ENCODE measurements at regions not wholly inside any gene's neighbourhood (a gene's known extent, or its start where the extent isn't known, plus 50 kb on each side); places are given as distances from the start of the nearest gene placed in this dataset.
A peak's percentile ranks its signal among the peaks of the same experiment; 100 is the strongest.

GRCh38 chr6:148203281-148203925 lies 139.2 kb upstream of the SASH1 start:
- H3K9me3 Mint-ChIP-seq (ENCODE audit: low read depth) = peaks cover 12% of the 10 kb centered on the region
- peak overlapping the region; percentile 86 for H3K27ac Mint-ChIP-seq
- H3K27me3 Mint-ChIP-seq = peaks cover 46% of the 10 kb centered on the region
- H3K4me3 Mint-ChIP-seq = peak overlapping the region; percentile 56
- peaks cover 49% of the 10 kb centered on the region for H3K4me1 Mint-ChIP-seq (ENCODE audit: low read depth)
- peaks cover 2% of the 10 kb centered on the region for H3K36me3 Mint-ChIP-seq

- Mint-ChIP-seq H3K36me3 (peaks cover 2% of the 10 kb centered on the region), H3K4me1 (ENCODE audit: low read depth) (peaks cover 49% of the 10 kb centered on the region), H3K27ac (peak overlapping the region; percentile 86)
Observed at GRCh38 chr6:148203970-148204369, 138.7 kb upstream of the SASH1 start.

GRCh38 chr6:148208298-148208697 lies 134.3 kb upstream of the SASH1 start:
- Mint-ChIP-seq H3K27ac (no peak overlapping the region), H3K4me1 (ENCODE audit: low read depth) (peaks cover 25% of the 10 kb centered on the region), H3K36me3 (peaks cover under 1% of the 10 kb centered on the region), H3K4me3 (no peak overlapping the region), H3K27me3 (peaks cover 44% of the 10 kb centered on the region), H3K9me3 (ENCODE audit: low read depth) (peaks cover 7% of the 10 kb centered on the region)

More at GRCh38 chr6:148203970-148204369, 138.7 kb upstream of the SASH1 start:
- Mint-ChIP-seq H3K9me3 (ENCODE audit: low read depth) (peaks cover 12% of the 10 kb centered on the region), H3K4me3 (peak overlapping the region; percentile 56), H3K27me3 (peaks cover 43% of the 10 kb centered on the region)

- Mint-ChIP-seq H3K4me1 (ENCODE audit: low read depth) (no peaks in the 10 kb centered on the region), H3K4me3 (no peak overlapping the region), H3K36me3 (no peaks in the 10 kb centered on the region), H3K27me3 (peaks cover 49% of the 10 kb centered on the region), H3K27ac (no peak overlapping the region), H3K9me3 (ENCODE audit: low read depth) (no peaks in the 10 kb centered on the region)
Observed at GRCh38 chr6:148211777-148212324, 130.8 kb upstream of the SASH1 start.

- peaks cover 50% of the 10 kb centered on the region for H3K27me3 Mint-ChIP-seq
Observed at GRCh38 chr6:148212366-148212765, 130.3 kb upstream of the SASH1 start.

GRCh38 chr6:148213366-148213765 lies 129.3 kb upstream of the SASH1 start:
- H3K27ac Mint-ChIP-seq = no peak overlapping the region
- no peaks in the 10 kb centered on the region for H3K9me3 Mint-ChIP-seq (ENCODE audit: low read depth)
- H3K36me3 Mint-ChIP-seq = no peaks in the 10 kb centered on the region
- no peaks in the 10 kb centered on the region for H3K4me1 Mint-ChIP-seq (ENCODE audit: low read depth)
- no peak overlapping the region for H3K4me3 Mint-ChIP-seq
- H3K27me3 Mint-ChIP-seq = peaks cover 48% of the 10 kb centered on the region

More at GRCh38 chr6:148212366-148212765, 130.3 kb upstream of the SASH1 start:
- Mint-ChIP-seq H3K4me3 (no peak overlapping the region), H3K4me1 (ENCODE audit: low read depth) (no peaks in the 10 kb centered on the region), H3K9me3 (ENCODE audit: low read depth) (no peaks in the 10 kb centered on the region), H3K27ac (no peak overlapping the region), H3K36me3 (no peaks in the 10 kb centered on the region)

- no peaks in the 10 kb centered on the region for H3K36me3 Mint-ChIP-seq
- peaks cover 45% of the 10 kb centered on the region for H3K27me3 Mint-ChIP-seq
- no peak overlapping the region for H3K27ac Mint-ChIP-seq
- no peaks in the 10 kb centered on the region for H3K4me1 Mint-ChIP-seq (ENCODE audit: low read depth)
- no peaks in the 10 kb centered on the region for H3K9me3 Mint-ChIP-seq (ENCODE audit: low read depth)
- no peak overlapping the region for H3K4me3 Mint-ChIP-seq
Observed at GRCh38 chr6:148214667-148215066, 128.0 kb upstream of the SASH1 start.

- Mint-ChIP-seq H3K9me3 (ENCODE audit: low read depth) (no peaks in the 10 kb centered on the region), H3K4me1 (ENCODE audit: low read depth) (no peaks in the 10 kb centered on the region), H3K27me3 (peaks cover 45% of the 10 kb centered on the region), H3K27ac (no peak overlapping the region), H3K4me3 (no peak overlapping the region), H3K36me3 (no peaks in the 10 kb centered on the region)
Observed at GRCh38 chr6:148217051-148217450, 125.6 kb upstream of the SASH1 start.

- Mint-ChIP-seq H3K4me3 (no peak overlapping the region), H3K9me3 (ENCODE audit: low read depth) (no peaks in the 10 kb centered on the region), H3K36me3 (no peaks in the 10 kb centered on the region), H3K27me3 (peaks cover 45% of the 10 kb centered on the region), H3K27ac (no peak overlapping the region), H3K4me1 (ENCODE audit: low read depth) (no peaks in the 10 kb centered on the region)
Observed at GRCh38 chr6:148217921-148218320, 124.7 kb upstream of the SASH1 start.

GRCh38 chr6:148218542-148219258 lies 123.9 kb upstream of the SASH1 start:
- H3K4me3 Mint-ChIP-seq = no peak overlapping the region
- no peak overlapping the region for H3K27ac Mint-ChIP-seq
- peaks cover 38% of the 10 kb centered on the region for H3K27me3 Mint-ChIP-seq
- no peaks in the 10 kb centered on the region for H3K36me3 Mint-ChIP-seq
- no peaks in the 10 kb centered on the region for H3K9me3 Mint-ChIP-seq (ENCODE audit: low read depth)
- H3K4me1 Mint-ChIP-seq (ENCODE audit: low read depth) = no peaks in the 10 kb centered on the region

- H3K4me3 Mint-ChIP-seq = no peak overlapping the region
- peaks cover 38% of the 10 kb centered on the region for H3K27me3 Mint-ChIP-seq
- no peaks in the 10 kb centered on the region for H3K4me1 Mint-ChIP-seq (ENCODE audit: low read depth)
- H3K27ac Mint-ChIP-seq = no peak overlapping the region
- no peaks in the 10 kb centered on the region for H3K9me3 Mint-ChIP-seq (ENCODE audit: low read depth)
- no peaks in the 10 kb centered on the region for H3K36me3 Mint-ChIP-seq
Observed at GRCh38 chr6:148221196-148221979, 121.2 kb upstream of the SASH1 start.

- Mint-ChIP-seq H3K9me3 (ENCODE audit: low read depth) (no peaks in the 10 kb centered on the region), H3K27me3 (peaks cover 36% of the 10 kb centered on the region), H3K4me1 (ENCODE audit: low read depth) (no peaks in the 10 kb centered on the region), H3K4me3 (no peak overlapping the region), H3K36me3 (no peaks in the 10 kb centered on the region), H3K27ac (no peak overlapping the region)
Observed at GRCh38 chr6:148222376-148222775, 120.3 kb upstream of the SASH1 start.

GRCh38 chr6:148222846-148223245 lies 119.8 kb upstream of the SASH1 start:
- no peaks in the 10 kb centered on the region for H3K9me3 Mint-ChIP-seq (ENCODE audit: low read depth)
- no peak overlapping the region for H3K27ac Mint-ChIP-seq
- H3K4me3 Mint-ChIP-seq = no peak overlapping the region
- no peaks in the 10 kb centered on the region for H3K36me3 Mint-ChIP-seq
- H3K4me1 Mint-ChIP-seq (ENCODE audit: low read depth) = no peaks in the 10 kb centered on the region
- peaks cover 39% of the 10 kb centered on the region for H3K27me3 Mint-ChIP-seq

- no peak overlapping the region for H3K27ac Mint-ChIP-seq
- H3K9me3 Mint-ChIP-seq (ENCODE audit: low read depth) = no peaks in the 10 kb centered on the region
- H3K36me3 Mint-ChIP-seq = no peaks in the 10 kb centered on the region
- peaks cover 34% of the 10 kb centered on the region for H3K27me3 Mint-ChIP-seq
- H3K4me3 Mint-ChIP-seq = no peak overlapping the region
- no peaks in the 10 kb centered on the region for H3K4me1 Mint-ChIP-seq (ENCODE audit: low read depth)
Observed at GRCh38 chr6:148223424-148223842, 119.2 kb upstream of the SASH1 start.

- H3K9me3 Mint-ChIP-seq (ENCODE audit: low read depth) = no peaks in the 10 kb centered on the region
- H3K27ac Mint-ChIP-seq = no peak overlapping the region
- no peaks in the 10 kb centered on the region for H3K4me1 Mint-ChIP-seq (ENCODE audit: low read depth)
- H3K27me3 Mint-ChIP-seq = peaks cover 28% of the 10 kb centered on the region
- H3K36me3 Mint-ChIP-seq = no peaks in the 10 kb centered on the region
- no peak overlapping the region for H3K4me3 Mint-ChIP-seq
Observed at GRCh38 chr6:148225871-148226270, 116.8 kb upstream of the SASH1 start.
